ENCODE measurements at regions not wholly inside any gene's neighbourhood (a gene's known extent, or its start where the extent isn't known, plus 50 kb on each side); places are given as distances from the start of the nearest gene placed in this dataset.

DNA sequence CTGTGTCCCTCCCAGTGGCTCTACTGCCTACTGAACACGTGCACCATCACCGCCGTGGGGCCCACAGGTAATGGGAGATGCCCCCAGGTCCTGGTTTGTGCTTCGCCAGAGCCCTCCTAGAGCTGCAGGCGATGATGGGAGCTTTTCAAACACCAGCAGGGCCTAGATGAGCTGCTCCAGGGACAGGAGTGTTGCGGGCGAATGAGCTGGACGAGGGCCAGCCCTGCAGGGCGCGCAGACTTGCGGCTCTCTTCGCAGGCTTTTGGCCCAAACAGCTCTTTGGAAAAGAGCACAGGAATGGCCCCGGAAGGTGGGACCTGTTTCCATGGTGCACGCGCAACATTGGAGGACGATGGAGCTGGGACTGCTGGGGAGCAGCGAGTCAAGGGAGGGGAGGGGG is 409.3 kb upstream of the SULF2 start:
- DNase-seq = no peak

- no peak for DNase-seq
Measured at GRCh38 chr20:48193627-48194425, 408.5 kb upstream of the SULF2 start.

- no peak for DNase-seq
Measured at GRCh38 chr20:48192109-48192508, 406.8 kb upstream of the SULF2 start.

- no peak for DNase-seq
Measured at GRCh38 chr20:48191200-48191599, 405.9 kb upstream of the SULF2 start.

- DNase-seq = no peak
Measured at GRCh38 chr20:48190757-48191156, 405.5 kb upstream of the SULF2 start.

GRCh38 chr20:48189181-48189580 is 403.9 kb upstream of the SULF2 start:
- DNase-seq = no peak

DNA sequence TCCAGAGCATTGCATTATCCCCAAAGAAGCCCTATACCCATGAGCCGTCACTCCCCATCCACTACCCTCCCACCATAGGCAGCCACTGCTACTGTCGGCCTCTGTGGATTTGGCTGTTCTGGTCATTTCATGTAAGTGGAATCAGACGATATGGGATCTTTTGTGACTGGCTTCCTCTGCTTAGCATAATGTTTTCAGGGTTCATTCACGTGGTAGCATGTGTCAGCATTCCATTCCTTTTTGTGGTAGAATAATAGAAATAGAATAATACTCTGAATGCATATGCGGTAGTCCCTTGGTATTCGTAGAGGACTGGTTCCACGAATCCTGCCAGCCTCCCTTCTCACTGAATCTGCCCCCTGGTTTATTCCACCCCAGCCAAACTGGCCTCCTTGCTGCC is 402.6 kb upstream of the SULF2 start:
- no peak for DNase-seq

DNA sequence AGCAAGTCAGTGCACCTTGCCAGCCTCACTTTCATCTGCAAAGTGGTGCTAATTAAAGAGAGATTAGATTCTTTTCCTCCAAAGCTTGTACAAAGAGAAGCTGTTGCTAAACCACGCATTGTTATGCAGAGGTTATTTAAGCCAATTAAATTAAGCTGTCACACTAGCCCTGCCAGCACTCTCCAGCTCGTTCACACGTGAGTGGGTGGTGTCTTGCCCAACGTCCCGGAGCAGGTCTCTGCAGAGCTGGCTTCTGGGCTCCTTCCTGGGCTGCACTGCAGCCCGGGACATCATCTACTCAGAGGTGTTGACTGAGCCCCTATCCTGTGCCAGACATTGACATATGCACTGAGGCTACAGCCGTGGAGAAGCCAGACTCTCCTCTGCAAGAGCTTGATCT is 401.6 kb upstream of the SULF2 start:
- no peak for DNase-seq

DNA sequence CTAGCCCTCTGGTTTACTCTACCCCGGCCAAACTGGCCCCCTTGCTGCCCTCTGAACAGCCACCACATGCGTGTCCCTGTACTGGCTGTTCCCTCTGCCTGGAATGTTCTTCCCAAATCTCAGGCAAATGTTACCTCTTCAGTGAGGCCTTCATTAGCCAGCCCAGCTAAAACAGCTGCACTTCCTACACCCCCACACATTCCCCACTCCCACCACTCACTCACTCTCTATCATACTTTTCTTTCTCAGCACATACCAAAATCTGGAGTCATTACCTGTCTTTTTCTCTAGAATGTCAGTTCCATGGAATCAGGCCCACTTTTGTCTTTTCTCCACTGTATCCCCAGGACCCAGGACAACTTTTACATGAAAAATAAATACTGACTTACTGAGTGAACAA is 401.2 kb upstream of the SULF2 start:
- no peak for DNase-seq

DNA sequence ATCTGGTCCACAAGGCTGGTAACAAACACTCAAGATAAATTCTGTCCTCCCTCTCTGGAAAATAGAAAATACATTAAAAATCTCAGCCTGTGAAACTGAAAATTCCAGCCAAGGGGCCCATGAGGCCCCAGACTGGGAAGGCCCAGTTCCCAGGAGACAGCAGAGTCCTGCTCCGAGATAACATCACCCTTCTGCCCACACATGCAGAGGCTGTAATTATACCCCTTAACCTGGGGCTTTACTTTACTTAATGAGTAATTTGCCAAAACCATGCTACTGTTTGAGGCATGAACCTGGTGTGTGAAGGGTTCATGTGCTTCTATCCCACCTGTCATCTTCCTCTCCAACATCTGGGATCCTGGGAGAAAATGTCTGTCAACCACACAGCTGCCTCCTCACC is 398.9 kb upstream of the SULF2 start:
- DNase-seq = no peak

DNA sequence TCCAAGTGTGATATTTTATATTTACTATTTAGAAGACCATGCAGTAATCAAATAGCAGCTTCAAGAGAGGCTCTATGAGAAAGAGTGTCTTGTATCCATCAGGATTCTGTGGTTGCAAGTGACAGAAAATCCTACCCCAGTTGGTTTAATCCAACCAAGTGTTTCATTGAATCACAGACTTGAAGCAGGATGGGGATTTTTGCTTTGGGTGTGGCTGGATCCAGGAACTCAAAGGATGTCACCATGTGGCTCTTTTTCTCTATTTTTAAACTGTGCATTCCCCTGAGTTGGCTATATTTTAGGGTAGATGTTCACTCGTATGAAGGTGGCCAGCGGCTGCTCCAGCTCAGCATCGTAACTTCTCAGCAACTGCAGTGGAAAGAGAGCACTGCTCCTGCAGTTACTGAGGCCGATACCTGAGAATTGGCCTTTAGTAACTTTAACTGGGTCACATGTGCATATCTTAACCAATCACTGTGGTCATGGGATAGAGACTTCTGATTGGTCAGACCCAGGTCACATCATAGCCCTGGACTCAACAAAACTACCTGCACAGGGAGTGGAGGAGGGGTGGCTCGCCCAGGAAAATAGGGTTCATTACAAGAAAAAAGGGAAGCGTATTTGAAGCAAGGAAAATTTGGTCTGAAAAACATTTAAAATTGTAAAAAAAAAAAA is 396.1 kb upstream of the SULF2 start:
- no peak for DNase-seq

GRCh38 chr20:48180618-48181017 is 395.3 kb upstream of the SULF2 start:
- DNase-seq = no peak

DNA sequence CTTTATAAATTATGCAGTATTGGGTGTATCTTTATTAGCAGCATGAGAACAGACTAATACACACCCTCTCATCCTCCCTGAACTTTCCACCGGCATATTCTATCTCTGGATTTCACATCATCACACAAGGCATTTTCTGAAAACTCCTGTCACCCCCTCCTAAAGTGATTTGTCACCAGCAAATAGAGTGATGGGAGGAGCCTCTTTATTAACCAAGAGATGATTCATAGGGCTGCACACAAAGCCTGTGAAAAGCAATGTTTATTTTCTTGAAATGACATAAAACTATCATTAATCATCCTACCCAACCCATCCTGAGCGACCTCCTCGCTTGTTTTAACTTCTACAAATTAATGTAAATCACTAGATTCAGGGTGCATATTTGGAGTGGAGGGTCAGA is 394.7 kb upstream of the SULF2 start:
- no peak for DNase-seq

GRCh38 chr20:48178633-48179032 is 393.4 kb upstream of the SULF2 start:
- no peak for DNase-seq

- DNase-seq = no peak
Measured at GRCh38 chr20:48177058-48177457, 391.8 kb upstream of the SULF2 start.

DNA sequence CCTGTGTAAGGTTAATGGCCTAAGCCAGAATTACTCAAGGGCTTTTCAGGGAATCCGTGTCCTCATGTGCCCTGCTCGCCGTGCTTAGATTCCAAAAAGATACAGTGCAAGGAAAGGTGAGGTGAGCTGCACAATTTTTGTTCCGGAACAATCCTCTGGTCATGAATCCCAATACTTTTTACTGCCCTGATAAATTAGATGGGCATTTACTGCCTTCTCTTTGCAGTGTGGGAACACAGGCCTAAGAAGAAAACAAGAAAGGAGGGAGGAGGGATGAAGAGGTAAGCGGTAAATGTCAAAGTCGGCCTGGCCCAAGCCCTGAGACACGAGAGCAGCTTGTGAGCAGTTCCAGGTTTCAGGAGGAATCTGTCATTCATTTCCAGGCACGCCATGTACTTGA is 390.9 kb upstream of the SULF2 start:
- no peak for DNase-seq

DNA sequence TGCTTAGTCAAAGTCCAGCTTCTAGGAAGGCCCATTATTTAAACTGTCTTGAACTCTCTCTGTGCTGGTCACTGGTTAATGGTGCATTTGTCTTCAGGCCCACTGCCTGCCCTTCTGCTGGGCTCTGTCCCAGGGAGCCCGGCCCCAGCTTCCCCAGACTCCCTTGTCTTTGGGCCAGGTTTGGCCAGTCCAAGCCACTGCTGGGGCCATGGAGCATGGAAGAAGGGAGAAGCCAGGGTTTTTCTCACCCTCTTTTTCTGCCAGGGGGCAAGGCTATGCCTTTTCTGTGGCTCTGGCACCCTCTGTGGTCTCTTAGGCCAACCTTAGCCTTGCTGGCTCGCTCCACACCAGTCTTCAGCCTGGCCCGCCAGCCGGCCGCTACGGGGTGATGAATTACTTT is 390.0 kb upstream of the SULF2 start:
- DNase-seq = no peak

DNA sequence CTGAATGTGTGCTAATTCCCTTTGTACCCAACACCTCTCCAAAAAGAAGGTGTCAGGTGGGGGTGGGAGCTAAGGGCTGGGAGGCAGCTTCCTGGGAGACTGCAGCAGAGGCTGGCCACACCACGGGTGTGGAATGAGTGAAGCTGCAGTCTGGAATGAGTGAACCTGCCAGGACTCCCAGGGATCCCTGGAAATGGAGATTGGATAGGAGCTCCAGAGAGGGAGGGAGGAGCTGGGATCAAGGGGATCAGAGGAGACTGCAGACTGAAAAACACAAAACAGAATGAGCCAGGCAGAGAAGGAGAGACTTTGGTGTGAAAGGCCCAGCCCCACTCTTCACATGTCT is 387.0 kb upstream of the SULF2 start:
- DNase-seq = no peak

DNA sequence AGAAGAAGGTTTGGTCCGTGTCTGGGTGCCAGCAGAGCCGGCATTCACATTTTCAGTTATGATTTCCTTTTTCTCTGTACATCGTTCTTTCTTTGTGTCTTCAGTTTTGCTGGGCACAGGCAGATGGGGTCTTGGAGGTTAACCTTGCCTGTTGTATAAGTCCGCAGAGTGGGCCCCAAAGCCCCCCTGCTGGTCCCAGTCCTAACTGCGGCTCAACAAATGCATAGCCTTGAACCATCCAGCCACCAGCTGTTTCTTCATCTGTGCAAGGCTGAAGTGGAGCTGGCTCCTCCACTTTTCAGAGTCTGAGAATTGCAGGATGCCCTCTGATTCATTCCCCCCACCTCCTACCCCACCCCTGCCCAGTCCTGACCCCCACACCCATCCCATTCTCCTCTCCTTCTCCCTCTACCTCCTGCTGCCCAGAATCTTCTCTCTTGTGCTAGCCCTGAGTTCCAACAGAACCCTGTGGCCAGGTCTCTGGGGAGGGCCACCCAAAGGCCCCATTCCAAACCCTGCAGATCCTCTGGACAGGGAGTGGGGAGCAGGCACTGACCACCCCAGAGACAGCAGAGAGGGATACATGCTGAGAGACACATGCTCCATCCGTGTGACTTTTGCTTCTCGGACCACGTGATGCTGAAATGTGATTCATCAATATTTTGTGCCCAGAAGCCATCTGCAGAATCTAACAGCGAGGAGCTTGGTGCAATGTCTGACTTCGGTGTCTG is 386.5 kb upstream of the SULF2 start:
- DNase-seq = no peak

DNA sequence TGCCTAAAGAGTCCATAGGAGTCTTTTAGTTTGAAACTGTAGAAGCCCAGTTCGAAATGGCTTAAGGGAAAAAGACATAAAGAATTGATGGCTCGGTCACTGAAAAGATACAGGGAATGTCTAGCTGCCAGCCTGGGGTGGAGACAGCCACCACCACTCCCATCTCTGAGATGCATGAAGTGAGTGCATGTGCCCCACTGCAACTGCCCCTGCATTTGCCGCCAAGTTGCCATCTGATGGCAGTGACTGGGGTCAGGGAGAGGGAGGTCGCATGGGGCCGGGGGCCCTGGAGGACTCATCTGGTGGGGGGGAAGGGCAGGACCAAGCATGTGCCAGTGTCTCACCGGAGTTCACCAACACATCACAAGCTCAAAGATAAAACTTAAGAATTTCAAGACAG is 385.8 kb upstream of the SULF2 start:
- no peak for DNase-seq

DNA sequence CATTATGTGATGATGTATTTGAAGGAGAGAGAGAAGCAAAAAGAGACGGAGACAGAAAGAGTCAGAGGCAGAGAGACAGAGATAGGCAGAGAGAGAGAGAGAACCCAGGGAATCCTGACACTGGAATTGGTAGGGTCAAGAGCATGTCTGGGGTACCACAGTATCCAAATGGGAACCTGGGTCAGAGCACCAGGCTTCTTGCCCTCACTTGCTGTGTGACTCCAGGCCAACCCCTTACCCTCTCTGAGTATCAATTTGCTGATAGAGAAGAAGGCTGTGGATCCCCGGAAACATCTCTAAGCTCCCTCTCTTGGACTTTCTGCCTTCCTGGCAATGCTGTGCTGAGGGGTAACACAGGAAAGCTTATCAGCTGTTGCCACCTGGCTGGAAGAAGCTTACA is 385.3 kb upstream of the SULF2 start:
- no peak for DNase-seq

- no peak for DNase-seq
Measured at GRCh38 chr20:48169650-48170225, 384.5 kb upstream of the SULF2 start.

- no peak for DNase-seq
Measured at GRCh38 chr20:48166082-48166835, 381.0 kb upstream of the SULF2 start.

Data from activated CD4-positive, alpha-beta T cell treated with anti-CD3 and anti-CD28 coated beads, Interleukin-2, amount 50 U/mL, for 4 hours (primary cell).